Tibial nerve (tissue), 4 donors: ENCODE measurements at regions not wholly inside any gene's neighbourhood (a gene's known extent, or its start where the extent isn't known, plus 50 kb on each side); places are given as distances from the start of the nearest gene placed in this dataset.

ENCODE experiments used
- DNase-seq, 2 donors: peaks; one replicate each; pipeline ENCODE4 v3.0.0-alpha.2; 2019; ENCODE audit warnings: low spot score in 2 of 2
- H3K27ac ChIP-seq, 4 donors: fragments of 200-600 bp; sonication (generic) in 3 of 4; one replicate each; pipeline ENCODE4 v1.5.1; 2017 to 2019; ENCODE audit warnings: mild to moderate bottlenecking in 1 of 4
- H3K27me3 ChIP-seq, 2 donors: fragments of 200-600 bp; sonication (generic) in 1 of 2; one replicate each; pipeline versions ENCODE4 v1.5.1 to v1.6.0; 2017 to 2019
- H3K36me3 ChIP-seq, 3 donors: fragments of 200-600 bp; sonication (generic); one replicate each; pipeline ENCODE4 v1.5.1; 2018 to 2019
- H3K4me1 ChIP-seq, 4 donors: fragments of 200-600 bp; sonication (generic) in 3 of 4; one replicate each; pipeline ENCODE4 v1.5.1; 2017 to 2019
- H3K4me3 ChIP-seq, 4 donors: fragments of 200-600 bp; sonication (generic) in 3 of 4; one replicate each; pipeline ENCODE4 v1.5.1; 2017 to 2019; ENCODE audit warnings: mild to moderate bottlenecking in 1 of 4, moderate library complexity in 1 of 4
- H3K9me3 ChIP-seq, 4 donors: fragments of 200-600 bp; sonication (generic) in 3 of 4; one replicate each; pipeline ENCODE4 v1.5.1; 2017 to 2019
- CTCF ChIP-seq, 5 experiments: fragments of 200-600 bp in 3 of 5; fragments of 450-650 bp in 2 of 5; sonication (generic) in 3 of 5; IDR thresholded peaks; one replicate each; pipeline ENCODE4 v1.5.1; 2016 to 2019; ENCODE audit warnings: antibody characterized with exemption in 5 of 5, mild to moderate bottlenecking in 3 of 5, moderate library complexity in 2 of 5
- EP300 ChIP-seq, 2 donors: sonication (generic); formaldehyde crosslinking; IDR thresholded peaks; one replicate each; pipeline ENCODE4 v1.6.1; 2017; ENCODE audit warnings: antibody characterized with exemption in 2 of 2, mild to moderate bottlenecking in 1 of 2
- POLR2A ChIP-seq, 2 donors: fragments of 450-650 bp; IDR thresholded peaks; one replicate each; pipeline ENCODE4 v1.6.1; 2017; ENCODE audit warnings: antibody characterized with exemption in 2 of 2, mild to moderate bottlenecking in 2 of 2, moderate library complexity in 2 of 2
- WGBS, 2 donors: methylation state at CpG; one replicate each; pipeline ENCODE4 v1.1.5; 2018; 5-methylcytosine and 5-hydroxymethylcytosine counted together

GRCh38 chr5:73230264-73231245, 57.6 kb downstream of the TMEM174 start:
- peak overlapping the region in 1 of 4 donors; percentile 16 for H3K4me3 ChIP-seq
- no peak for DNase-seq
- H3K36me3 ChIP-seq, result no peaks in the 10 kb centered on the region
- H3K27me3 ChIP-seq, result peaks cover 0 to 65% of the 10 kb centered on the region in 2 donors
- TF ChIP-seq CTCF (IDR thresholded peaks at IDR 0.05) (no peak), EP300 (IDR thresholded peaks at IDR 0.05) (peak in 1 of 2 donors; percentile 58), POLR2A (IDR thresholded peaks at IDR 0.05) (peak in 1 of 2 donors; percentile 31)
- peaks cover 0 to 46% (median 21%) of the 10 kb centered on the region in 4 donors for H3K4me1 ChIP-seq
- H3K9me3 ChIP-seq, result no peaks in the 10 kb centered on the region
- WGBS, 2 donors, result 26 to 30% methylated on average over 40 to 56 of the region's 58 CpGs
- peak overlapping the region; percentile 17 to 84 (median 66) for H3K27ac ChIP-seq

- Histone ChIP-seq H3K4me1 (peaks cover 0 to 42% (median 21%) of the 10 kb centered on the region in 4 donors), H3K9me3 (no peaks in the 10 kb centered on the region), H3K36me3 (no peaks in the 10 kb centered on the region), H3K27ac (peak overlapping the region in 2 of 4 donors; percentile 48 to 56), H3K27me3 (peaks cover 0 to 69% of the 10 kb centered on the region in 2 donors), H3K4me3 (no peak overlapping the region)
- TF ChIP-seq CTCF (IDR thresholded peaks at IDR 0.05) (no peak), EP300 (IDR thresholded peaks at IDR 0.05) (no peak), POLR2A (IDR thresholded peaks at IDR 0.05) (no peak)
- no peak for DNase-seq
- WGBS, 2 donors, result 67 to 87% methylated on average over 1 of the region's 1 CpG
These were observed 56.3 kb downstream of the TMEM174 start for GRCh38 chr5:73229271-73229670.

GRCh38 chr5:73228052-73228451, 55.1 kb downstream of the TMEM174 start:
- no peaks in the 10 kb centered on the region for H3K36me3 ChIP-seq
- TF ChIP-seq EP300 (IDR thresholded peaks at IDR 0.05) (no peak), POLR2A (IDR thresholded peaks at IDR 0.05) (no peak), CTCF (IDR thresholded peaks at IDR 0.05) (no peak)
- H3K4me1 ChIP-seq, result peaks cover 0 to 30% (median 12%) of the 10 kb centered on the region in 4 donors
- H3K27ac ChIP-seq, result peak overlapping the region in 3 of 4 donors; percentile 9 to 56 (median 48)
- no peaks in the 10 kb centered on the region for H3K9me3 ChIP-seq
- 60 to 76% methylated on average over 7 of the region's 7 CpGs for WGBS, 2 donors
- no peak overlapping the region for H3K4me3 ChIP-seq
- DNase-seq, result no peak
- peaks cover 0 to 63% of the 10 kb centered on the region in 2 donors for H3K27me3 ChIP-seq
